ES-I3 (cell line): ENCODE measurements at regions not wholly inside any gene's neighbourhood (a gene's known extent, or its start where the extent isn't known, plus 50 kb on each side); places are given as distances from the start of the nearest gene placed in this dataset.
"Not testable (repeated sequence)": the region's sequence is repeated elsewhere in the genome, so short reads cannot be mapped to it uniquely, and the experiment has no call there.

ENCODE experiments used
- H3K36me3 ChIP-seq: 2 replicates; pipeline ENCODE4 v1.6.1; 2013; ENCODE audit warnings: mild to moderate bottlenecking, low read length, control low read depth, moderate library complexity; ENCODE audit not compliant: insufficient read depth
- H3K4me1 ChIP-seq: 2 replicates; pipeline ENCODE4 v1.6.1; 2013; ENCODE audit warnings: mild to moderate bottlenecking, control low read depth, low read length; ENCODE audit not compliant: insufficient read depth
- H3K9ac ChIP-seq: 2 replicates; pipeline ENCODE4 v1.6.1; 2013; ENCODE audit warnings: low read depth, mild to moderate bottlenecking, low read length, moderate library complexity
- H3K9me3 ChIP-seq: 2 replicates; pipeline ENCODE4 v1.6.1; 2013; ENCODE audit warnings: mild to moderate bottlenecking, low read length, moderate library complexity; ENCODE audit not compliant: control insufficient read depth, insufficient read depth

DNA sequence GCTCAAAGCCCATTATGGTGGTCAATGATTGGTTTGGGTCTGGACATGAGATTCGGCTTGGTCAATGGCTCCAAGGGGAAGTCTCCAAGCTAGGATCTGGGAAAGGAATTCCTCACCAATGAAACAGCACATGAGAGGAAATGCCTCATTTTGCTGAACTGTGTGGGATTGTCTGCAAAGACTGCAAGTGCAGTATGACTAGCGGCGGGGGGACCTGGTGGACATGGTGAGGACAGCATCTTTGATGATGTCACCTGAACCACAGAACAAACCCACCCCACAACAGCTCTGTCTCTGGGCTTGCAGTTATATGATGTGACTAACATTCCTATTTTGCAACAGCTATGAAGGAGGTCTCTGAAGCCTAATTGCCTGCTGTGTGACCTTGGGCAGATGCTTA is 50.6 kb upstream of the NKD1 start:
- H3K9me3 ChIP-seq, result no peaks in the 10 kb centered on the region; the same call in 1 of the 2 replicates
- no peaks in the 10 kb centered on the region for H3K36me3 ChIP-seq
- no peak overlapping the region for H3K9ac ChIP-seq
- H3K4me1 ChIP-seq, result no peaks in the 10 kb centered on the region

DNA sequence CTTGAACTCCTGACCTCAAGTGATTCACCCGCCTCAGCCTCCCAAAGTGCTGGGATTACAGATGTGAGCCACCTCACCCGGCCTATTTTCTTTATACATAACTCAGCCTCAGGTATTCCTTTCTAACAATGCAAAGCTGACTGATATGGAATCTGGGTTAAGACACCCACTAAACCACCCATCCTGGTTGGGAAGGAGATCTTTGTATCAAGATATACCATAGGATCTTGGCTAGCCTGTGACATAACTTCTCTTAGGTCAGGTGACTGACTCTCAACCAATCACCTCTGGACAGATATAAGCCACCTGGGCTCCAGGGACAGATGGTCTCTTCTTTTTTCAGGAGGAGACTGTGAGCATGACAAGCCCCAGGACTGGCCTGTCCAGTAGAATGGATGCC is 51.2 kb upstream of the NKD1 start:
- Histone ChIP-seq H3K9ac (no peak overlapping the region), H3K9me3 (no peaks in the 10 kb centered on the region; the same call in 1 of the 2 replicates), H3K4me1 (no peaks in the 10 kb centered on the region), H3K36me3 (no peaks in the 10 kb centered on the region)

DNA sequence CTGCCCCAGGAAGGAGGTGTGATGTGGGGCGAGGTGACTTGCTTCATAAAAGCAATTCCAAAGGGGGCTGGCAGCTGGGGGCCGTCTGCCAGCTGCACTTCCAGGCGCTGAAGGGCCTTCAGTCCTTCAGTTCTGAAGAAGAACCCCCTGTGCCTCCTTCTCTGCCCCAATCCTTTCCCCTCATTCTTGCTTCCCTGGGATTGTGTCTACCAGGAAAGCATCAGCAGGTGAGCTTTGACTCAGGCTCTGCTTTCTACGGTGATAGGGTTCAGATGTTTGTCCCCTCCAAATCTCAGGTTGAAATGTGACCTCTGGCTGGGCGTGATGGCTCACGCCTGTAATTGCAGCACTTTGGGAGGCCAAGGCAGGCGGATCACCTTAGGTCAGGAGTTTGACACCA is 52.5 kb upstream of the NKD1 start:
- Histone ChIP-seq H3K9ac (no peak overlapping the region), H3K9me3 (no peaks in the 10 kb centered on the region; the same call in 1 of the 2 replicates), H3K36me3 (no peaks in the 10 kb centered on the region), H3K4me1 (no peaks in the 10 kb centered on the region)

DNA sequence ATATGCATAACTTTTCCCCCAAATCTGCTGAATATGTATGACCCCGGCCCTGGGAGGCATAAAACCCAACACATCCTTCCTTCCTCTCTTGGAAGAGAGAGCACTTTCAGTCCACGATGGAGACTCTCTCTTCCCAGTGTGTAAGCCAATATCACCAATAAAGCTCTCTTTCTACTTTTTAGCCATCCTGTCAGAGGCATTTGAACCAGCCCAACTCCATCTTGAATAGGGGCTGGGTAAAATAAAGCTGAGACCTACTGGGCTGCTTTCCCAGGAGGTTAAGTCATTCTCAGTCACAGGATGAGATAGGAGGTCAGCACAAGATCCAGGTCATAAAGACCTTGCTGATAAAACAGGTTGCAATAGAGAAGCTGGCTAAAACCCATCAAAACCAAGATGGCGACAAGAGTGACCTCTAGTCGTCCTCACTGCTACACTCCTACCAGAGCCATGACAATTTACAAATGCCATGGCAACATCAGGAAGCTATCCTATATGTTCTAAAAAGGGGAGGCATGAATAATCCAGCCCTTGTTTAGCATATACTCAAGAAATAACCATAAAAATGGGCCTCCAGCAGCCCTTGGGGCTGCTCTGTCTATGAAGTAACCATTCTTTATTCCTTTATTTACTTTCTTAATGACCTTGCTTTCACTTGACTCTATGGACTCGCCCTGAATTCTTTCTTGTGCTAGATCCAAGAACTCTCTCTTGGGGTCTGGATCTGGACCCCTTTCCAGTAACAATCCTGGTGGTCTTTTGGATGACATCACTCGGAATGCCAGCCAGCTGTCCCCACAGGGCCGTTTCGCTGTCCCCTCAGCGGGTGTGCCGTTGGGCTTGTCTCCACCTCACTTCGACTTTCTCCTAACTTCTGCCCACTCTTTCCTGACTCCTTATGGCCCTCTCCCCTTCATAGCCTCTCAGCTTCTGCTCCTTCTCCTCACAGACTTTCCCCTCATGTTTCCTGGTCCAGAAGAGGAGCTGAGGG is 53.4 kb upstream of the NKD1 start:
- no peaks in the 10 kb centered on the region for H3K4me1 ChIP-seq
- no peak overlapping the region for H3K9ac ChIP-seq
- H3K9me3 ChIP-seq, result no peaks in the 10 kb centered on the region; the same call in 1 of the 2 replicates
- H3K36me3 ChIP-seq, result no peaks in the 10 kb centered on the region

DNA sequence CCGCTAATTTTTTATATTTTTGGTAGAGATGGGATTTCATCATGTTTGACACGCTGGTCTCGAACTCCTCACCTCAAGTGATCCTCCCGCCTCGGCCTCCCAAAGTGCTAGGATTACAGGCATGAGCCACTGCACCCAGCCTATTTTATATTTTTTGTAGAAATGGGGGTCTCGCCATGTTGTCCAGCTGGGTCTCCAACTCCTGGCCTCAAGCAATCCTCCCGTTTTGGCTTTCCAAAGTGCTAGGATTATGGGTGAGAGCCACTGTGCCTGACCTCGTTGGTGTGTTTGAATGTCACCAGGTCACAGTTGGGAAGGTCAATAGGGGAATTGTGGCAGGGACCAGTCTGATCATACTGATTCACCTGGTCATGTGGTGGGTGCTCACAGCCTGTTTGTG is 56.7 kb upstream of the NKD1 start:
- Histone ChIP-seq H3K4me1 (no peaks in the 10 kb centered on the region), H3K9me3 (no peaks in the 10 kb centered on the region), H3K9ac (no peak overlapping the region), H3K36me3 (no peaks in the 10 kb centered on the region)

DNA sequence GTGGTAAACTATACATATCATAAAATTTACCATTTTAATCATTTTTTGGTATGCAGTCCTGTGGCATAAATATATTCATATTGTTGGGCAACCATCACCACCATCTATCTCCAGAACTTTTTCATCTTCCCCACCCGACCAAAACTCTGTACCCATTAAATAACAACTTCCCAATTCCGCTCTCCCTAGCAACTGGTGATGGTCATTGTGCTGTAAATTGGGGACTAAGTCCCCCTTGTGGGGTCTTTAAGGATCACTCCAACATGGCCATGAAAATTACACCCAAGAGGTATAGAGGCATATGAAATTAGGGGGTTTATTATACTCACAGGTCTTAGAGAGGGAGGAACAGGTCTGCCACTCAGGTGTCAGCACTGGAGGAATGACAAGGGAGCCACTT is 57.4 kb upstream of the NKD1 start:
- Histone ChIP-seq H3K9me3 (no peaks in the 10 kb centered on the region), H3K36me3 (no peaks in the 10 kb centered on the region), H3K9ac (no peak overlapping the region), H3K4me1 (no peaks in the 10 kb centered on the region)

DNA sequence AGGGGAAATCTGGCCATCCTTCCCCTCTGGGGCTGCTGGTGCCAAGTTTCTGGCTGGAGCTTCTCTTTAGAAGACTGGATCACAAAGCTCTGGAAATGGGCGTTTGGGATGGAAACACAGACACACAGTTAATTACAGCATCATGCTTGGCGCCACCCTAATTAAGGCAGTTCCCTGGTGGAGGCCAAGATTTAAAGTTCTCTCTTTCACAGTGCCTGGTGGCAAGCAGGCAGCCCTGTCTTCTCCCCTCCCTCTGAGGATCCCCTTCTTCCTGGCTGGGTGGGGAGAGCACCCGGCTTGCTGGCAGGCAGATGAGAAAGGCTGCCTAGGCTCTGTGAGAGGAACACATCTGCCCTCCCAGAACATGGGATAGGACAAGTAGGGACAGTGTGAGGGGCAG is 59.0 kb upstream of the NKD1 start:
- no peaks in the 10 kb centered on the region for H3K36me3 ChIP-seq
- H3K4me1 ChIP-seq, result no peaks in the 10 kb centered on the region
- no peak overlapping the region for H3K9ac ChIP-seq
- H3K9me3 ChIP-seq, result peaks cover 5% of the 10 kb centered on the region

DNA sequence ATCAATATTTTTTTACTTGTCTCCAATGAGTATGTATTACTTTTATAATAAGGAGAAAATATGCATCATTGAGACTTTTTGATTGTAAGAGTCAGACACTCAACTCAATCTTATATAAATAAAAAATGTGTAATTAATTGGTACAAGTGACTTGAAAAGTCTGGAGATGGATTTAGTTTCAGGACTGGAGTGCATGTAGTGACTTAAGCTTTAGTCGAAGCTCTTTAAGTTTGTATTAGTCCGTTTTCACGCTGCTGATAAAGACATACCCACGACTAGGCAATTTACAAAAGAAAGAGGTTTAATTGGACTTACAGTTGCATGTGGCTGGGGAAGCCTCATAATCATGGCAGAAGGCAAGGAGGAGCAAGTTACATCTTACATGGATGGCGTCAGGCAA is 60.7 kb upstream of the NKD1 start:
- H3K9ac ChIP-seq, result no peak overlapping the region
- peaks cover 7% of the 10 kb centered on the region for H3K9me3 ChIP-seq
- no peaks in the 10 kb centered on the region for H3K4me1 ChIP-seq
- H3K36me3 ChIP-seq, result no peaks in the 10 kb centered on the region

DNA sequence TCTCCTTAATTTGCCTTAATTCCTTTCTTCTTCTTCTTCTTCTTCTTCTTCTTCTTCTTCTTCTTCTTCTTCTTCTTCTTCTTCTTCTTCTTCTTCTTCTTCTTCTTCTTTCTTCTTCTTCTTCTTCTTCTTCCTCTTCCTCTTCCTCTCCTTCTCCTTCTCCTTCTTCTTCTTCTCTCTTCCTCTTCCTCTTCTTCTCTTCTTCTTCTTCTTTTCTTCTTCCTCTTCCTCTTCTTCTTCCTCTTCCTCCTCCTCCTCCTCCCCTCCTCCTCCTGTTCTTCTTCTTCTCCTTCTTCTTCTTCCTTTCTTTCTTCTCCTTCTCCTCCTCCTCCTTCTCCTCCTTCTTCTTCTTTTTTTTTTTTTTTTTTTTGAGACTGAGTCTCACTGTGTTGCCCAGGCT is 62.0 kb upstream of the NKD1 start:
- not testable (repeated sequence) for H3K9me3 ChIP-seq, H3K36me3 ChIP-seq, H3K4me1 ChIP-seq, H3K9ac ChIP-seq

DNA sequence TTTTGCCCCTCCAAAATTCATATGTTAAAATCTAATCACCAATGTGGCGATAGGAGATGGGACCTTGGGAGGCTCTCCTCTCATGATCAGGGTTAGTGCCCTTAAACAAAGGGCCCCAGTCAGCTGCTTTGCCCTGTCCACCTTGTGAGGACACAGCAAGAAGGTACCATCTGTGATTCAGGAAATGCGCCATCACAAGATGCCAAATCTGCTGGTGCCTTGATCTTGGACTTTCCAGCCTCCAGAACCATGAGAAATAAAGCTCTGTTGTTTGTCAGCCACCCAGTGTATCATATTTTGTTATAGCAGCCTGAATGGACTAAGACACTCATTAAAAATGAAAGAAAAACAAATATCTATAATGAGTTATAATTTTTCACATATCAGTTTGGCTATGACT is 63.0 kb upstream of the NKD1 start:
- peaks cover 7% of the 10 kb centered on the region for H3K9me3 ChIP-seq
- H3K36me3 ChIP-seq, result no peaks in the 10 kb centered on the region
- H3K4me1 ChIP-seq, result no peaks in the 10 kb centered on the region
- H3K9ac ChIP-seq, result no peak overlapping the region

DNA sequence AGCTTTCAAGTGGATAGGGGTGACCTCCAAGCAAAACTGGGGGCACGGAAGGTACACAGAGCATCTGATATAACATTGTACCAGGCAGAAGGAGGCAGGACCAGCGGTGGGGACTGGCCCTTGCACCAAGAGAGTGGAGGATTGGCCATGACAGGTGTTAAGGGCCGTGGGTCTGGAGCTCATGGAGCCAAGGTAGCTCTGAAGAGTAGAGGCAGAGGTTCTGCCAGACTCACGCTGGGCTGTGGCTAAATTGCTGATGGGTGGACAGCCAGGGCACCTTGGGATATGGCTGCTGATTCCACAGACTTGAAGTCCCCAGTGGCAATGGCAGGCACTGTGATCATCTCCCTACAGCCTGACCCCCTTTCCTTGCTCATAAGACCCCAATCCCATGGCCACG is 65.9 kb upstream of the NKD1 start:
- no peak overlapping the region for H3K9ac ChIP-seq
- peaks cover 7% of the 10 kb centered on the region for H3K9me3 ChIP-seq
- no peaks in the 10 kb centered on the region; the same call in 1 of the 2 replicates for H3K4me1 ChIP-seq
- no peaks in the 10 kb centered on the region for H3K36me3 ChIP-seq

DNA sequence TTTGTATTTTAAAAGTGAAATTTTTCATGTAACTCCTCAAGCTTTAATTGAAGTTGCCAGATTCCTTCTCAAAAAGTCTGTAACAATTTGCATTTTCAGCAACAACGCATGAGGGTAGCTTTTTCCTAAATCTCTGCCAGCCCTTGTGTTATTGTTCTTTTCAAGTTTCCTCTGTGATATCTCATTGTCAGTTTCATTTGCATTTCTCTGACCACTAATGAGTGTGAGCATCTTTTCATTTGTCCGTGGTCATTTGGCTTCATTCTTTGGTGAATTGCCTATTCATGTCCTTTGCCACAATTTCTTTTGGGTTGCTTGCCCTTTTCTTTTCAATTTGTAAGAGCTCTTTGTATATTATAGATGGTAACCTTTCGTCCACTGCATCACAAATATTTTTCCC is 68.0 kb upstream of the NKD1 start:
- Histone ChIP-seq H3K9ac (no peak overlapping the region), H3K9me3 (peaks cover 7% of the 10 kb centered on the region)

DNA sequence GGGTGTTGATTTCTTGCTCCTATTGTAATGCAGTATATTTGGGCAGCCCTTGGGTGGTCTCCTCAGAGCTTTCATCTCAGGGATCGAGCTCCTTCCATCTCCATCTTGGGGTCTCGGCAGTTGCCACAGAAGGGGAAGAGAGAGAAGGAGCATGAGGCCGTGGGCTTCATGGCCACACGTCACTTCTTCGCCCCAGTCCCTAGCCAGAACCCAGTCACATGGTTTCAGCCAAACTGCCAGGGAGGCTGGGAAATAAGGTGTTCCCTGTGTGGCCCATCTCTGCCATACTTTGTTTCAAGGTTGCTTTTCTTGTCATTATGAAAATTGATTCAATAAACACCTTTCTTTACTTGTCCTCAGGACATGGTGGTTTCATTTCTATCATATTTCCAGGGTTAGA is 68.4 kb upstream of the NKD1 start:
- Histone ChIP-seq H3K4me1 (no peaks in the 10 kb centered on the region; the same call in 1 of the 2 replicates), H3K9me3 (peaks cover 4% of the 10 kb centered on the region), H3K36me3 (no peaks in the 10 kb centered on the region), H3K9ac (no peak overlapping the region)

More for the DNA sequence above, 68.0 kb upstream of the NKD1 start:
- Histone ChIP-seq H3K4me1 (no peaks in the 10 kb centered on the region; the same call in 1 of the 2 replicates), H3K36me3 (no peaks in the 10 kb centered on the region)

DNA sequence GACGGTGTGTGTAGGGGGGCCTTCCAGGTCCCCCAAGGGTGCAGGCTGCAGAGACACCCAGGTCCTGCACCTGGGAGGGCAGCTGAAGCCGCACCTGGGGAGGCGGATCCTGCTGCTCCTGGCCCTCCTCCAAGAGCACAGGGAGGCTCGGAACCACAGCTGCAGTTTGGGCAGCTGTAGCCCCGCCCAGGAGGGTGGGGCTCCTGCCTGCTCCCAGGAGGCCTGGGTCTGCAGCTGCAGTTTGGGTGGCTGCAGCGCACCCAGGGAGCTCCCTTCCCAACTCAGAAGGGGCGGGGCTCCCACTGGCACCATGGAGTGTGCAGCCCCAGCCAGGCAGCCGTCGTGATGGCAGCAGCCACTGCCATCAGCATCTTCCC is 69.4 kb upstream of the NKD1 start:
- Histone ChIP-seq H3K36me3 (no peaks in the 10 kb centered on the region), H3K4me1 (no peaks in the 10 kb centered on the region; the same call in 1 of the 2 replicates), H3K9me3 (no peaks in the 10 kb centered on the region), H3K9ac (no peak overlapping the region)

DNA sequence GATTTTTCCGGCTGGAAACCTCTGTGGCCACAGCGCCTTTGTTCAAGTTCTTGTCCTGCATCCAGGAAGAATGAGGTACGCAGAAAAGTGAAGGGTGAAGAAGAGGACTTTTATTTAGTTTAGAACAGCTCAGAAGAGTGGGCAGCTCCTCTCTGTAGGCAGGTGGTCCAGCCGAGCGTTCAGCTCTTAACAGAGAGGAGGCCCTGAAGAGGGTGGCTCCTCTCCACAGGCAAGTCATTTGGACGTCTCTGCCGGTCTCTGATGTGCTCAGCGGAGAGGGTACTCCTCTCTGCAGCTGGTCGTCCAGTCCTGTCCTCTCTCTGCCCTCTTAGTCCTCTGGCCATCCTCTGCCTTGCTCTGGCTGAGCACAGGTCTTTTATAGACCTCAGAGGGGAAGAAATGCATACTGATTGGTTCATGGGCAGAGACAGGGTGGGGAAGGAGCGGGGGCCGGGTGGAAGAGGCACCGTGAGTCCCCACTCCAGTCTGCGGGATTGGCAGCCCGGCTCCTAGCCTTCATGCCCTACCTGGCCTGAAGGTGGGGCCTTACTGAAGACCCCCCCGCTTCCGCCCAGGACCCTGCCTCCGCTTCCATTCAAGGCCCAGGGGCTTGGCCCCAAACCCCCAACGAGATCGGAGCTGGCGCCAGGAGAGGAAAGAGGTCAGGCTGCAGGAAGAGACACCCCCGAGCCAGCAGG is 70.0 kb upstream of the NKD1 start:
- Histone ChIP-seq H3K4me1 (no peaks in the 10 kb centered on the region; the same call in 1 of the 2 replicates), H3K9me3 (no peaks in the 10 kb centered on the region), H3K36me3 (no peaks in the 10 kb centered on the region), H3K9ac (no peak overlapping the region)
